Suprapubic skin (tissue), 4 donors: ENCODE measurements at regions not wholly inside any gene's neighbourhood (a gene's known extent, or its start where the extent isn't known, plus 50 kb on each side); places are given as distances from the start of the nearest gene placed in this dataset.
A peak's percentile ranks its signal among the peaks of the same experiment; 100 is the strongest.

ENCODE experiments used
- DNase-seq, 2 donors: peaks; one replicate each; pipeline ENCODE4 v3.0.0-alpha.2; 2019; ENCODE audit warnings: low spot score in 2 of 2
- H3K27ac ChIP-seq: fragments of 200-600 bp; sonication (generic); one replicate; pipeline ENCODE4 v1.5.1; 2019
- H3K27me3 ChIP-seq: fragments of 200-600 bp; sonication (generic); one replicate; pipeline ENCODE4 v1.5.1; 2019
- H3K36me3 ChIP-seq: fragments of 200-600 bp; sonication (generic); one replicate; pipeline ENCODE4 v1.5.1; 2019
- H3K4me1 ChIP-seq: fragments of 200-600 bp; sonication (generic); one replicate; pipeline ENCODE4 v1.5.1; 2019
- H3K4me3 ChIP-seq: fragments of 200-600 bp; sonication (generic); one replicate; pipeline ENCODE4 v1.5.1; 2019; ENCODE audit warnings: mild to moderate bottlenecking
- H3K9me3 ChIP-seq: fragments of 200-600 bp; sonication (generic); one replicate; pipeline ENCODE4 v1.5.1; 2019
- EP300 ChIP-seq: sonication (generic); formaldehyde crosslinking; IDR thresholded peaks from one replicate; pipeline ENCODE4 v1.6.1; 2017; ENCODE audit warnings: antibody characterized with exemption
- POLR2A ChIP-seq, 2 donors: fragments of 450-650 bp; IDR thresholded peaks; one replicate each; pipeline ENCODE4 v1.6.1; 2017; ENCODE audit warnings: antibody characterized with exemption in 2 of 2, mild to moderate bottlenecking in 2 of 2, moderate library complexity in 2 of 2
- POLR2AphosphoS5 ChIP-seq, 3 donors: sonication (generic); formaldehyde crosslinking; IDR thresholded peaks; one replicate each; pipeline ENCODE4 v1.6.1; 2017; ENCODE audit warnings: antibody characterized with exemption in 3 of 3
- WGBS: methylation state at CpG from one replicate; pipeline ENCODE4 v1.1.5; 2018; 5-methylcytosine and 5-hydroxymethylcytosine counted together
- TF ChIP-seq, protein P1 (sequence below), 2 donors: fragments of 200-600 bp in 1 of 2; fragments of 450-650 bp in 1 of 2; sonication (generic) in 1 of 2; IDR thresholded peaks; one replicate each; pipeline ENCODE4 v1.5.1; 2016 to 2019; ENCODE audit warnings: antibody characterized with exemption in 2 of 2, mild to moderate bottlenecking in 1 of 2, moderate library complexity in 1 of 2

DNA sequence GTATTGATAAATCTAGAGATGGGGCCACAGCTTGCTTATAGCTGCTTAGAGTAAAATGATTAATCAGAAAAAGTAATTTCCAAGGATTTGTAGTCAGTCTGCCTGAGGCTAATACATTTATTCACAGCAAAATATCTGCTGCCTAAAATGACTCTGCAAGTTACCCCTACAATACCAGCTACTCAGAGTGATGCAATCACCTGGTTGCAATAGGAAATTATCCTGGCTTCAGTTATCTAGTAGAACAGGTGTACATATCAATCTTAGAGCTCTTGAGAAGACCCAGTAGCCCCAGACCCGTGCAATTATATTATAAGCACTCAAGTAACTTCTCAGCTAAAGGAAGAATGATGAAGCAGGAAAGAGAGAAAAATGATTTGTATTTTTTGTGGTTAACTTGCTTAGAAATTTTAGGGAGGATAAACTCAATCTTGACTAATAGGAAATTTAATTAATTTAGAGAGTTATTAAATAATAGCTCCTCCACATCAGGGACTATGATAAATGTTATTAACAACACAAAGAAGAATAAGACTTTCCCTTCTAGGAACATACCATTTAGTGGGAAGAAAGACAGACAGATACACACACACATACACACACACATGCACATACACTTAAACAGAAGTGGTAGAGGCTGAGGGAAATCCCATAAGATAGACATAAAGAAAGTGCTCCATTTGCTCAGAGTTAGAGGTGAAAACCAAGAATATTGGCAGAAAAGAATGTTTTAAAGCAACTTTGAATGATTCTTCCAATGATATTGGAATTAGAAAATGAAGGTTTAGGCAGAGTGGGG is 140.4 kb upstream of the PRSS1 start:
- 33% methylated on average over 1 of the region's 1 CpG for WGBS
- Histone ChIP-seq H3K36me3 (no peaks in the 10 kb centered on the region), H3K4me3 (no peak overlapping the region), H3K9me3 (no peaks in the 10 kb centered on the region), H3K27ac (no peak overlapping the region), H3K27me3 (no peaks in the 10 kb centered on the region), H3K4me1 (peaks cover 3% of the 10 kb centered on the region)
- no peak for DNase-seq
- TF ChIP-seq POLR2A (IDR thresholded peaks at IDR 0.05) (no peak), POLR2AphosphoS5 (IDR thresholded peaks at IDR 0.05) (no peak), EP300 (no peak)
- TF ChIP-seq, protein P1, sequence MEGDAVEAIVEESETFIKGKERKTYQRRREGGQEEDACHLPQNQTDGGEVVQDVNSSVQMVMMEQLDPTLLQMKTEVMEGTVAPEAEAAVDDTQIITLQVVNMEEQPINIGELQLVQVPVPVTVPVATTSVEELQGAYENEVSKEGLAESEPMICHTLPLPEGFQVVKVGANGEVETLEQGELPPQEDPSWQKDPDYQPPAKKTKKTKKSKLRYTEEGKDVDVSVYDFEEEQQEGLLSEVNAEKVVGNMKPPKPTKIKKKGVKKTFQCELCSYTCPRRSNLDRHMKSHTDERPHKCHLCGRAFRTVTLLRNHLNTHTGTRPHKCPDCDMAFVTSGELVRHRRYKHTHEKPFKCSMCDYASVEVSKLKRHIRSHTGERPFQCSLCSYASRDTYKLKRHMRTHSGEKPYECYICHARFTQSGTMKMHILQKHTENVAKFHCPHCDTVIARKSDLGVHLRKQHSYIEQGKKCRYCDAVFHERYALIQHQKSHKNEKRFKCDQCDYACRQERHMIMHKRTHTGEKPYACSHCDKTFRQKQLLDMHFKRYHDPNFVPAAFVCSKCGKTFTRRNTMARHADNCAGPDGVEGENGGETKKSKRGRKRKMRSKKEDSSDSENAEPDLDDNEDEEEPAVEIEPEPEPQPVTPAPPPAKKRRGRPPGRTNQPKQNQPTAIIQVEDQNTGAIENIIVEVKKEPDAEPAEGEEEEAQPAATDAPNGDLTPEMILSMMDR (IDR thresholded peaks at IDR 0.05): no peak

GRCh38 chr7:142607351-142607750 is 141.9 kb upstream of the PRSS1 start:
- WGBS: 36% methylated on average over 3 of the region's 3 CpGs
- no peak overlapping the region for H3K4me3 ChIP-seq
- no peak overlapping the region for H3K27ac ChIP-seq
- TF ChIP-seq EP300: no peak
- TF ChIP-seq POLR2A (IDR thresholded peaks at IDR 0.05): no peak
- TF ChIP-seq, protein P1 (IDR thresholded peaks at IDR 0.05): no peak
- TF ChIP-seq POLR2AphosphoS5 (IDR thresholded peaks at IDR 0.05): no peak
- no peaks in the 10 kb centered on the region for H3K27me3 ChIP-seq
- H3K4me1 ChIP-seq: peaks cover 3% of the 10 kb centered on the region
- DNase-seq: no peak
- no peaks in the 10 kb centered on the region for H3K36me3 ChIP-seq
- no peaks in the 10 kb centered on the region for H3K9me3 ChIP-seq

- DNase-seq: no peak
- H3K4me3 ChIP-seq: no peak overlapping the region
- H3K4me1 ChIP-seq: peaks cover 3% of the 10 kb centered on the region
- TF ChIP-seq POLR2AphosphoS5 (IDR thresholded peaks at IDR 0.05) (no peak), EP300 (no peak), POLR2A (IDR thresholded peaks at IDR 0.05) (no peak)
- TF ChIP-seq, protein P1 (IDR thresholded peaks at IDR 0.05): no peak
- H3K36me3 ChIP-seq: no peaks in the 10 kb centered on the region
- H3K27me3 ChIP-seq: peaks cover 4% of the 10 kb centered on the region
- 71% methylated on average over 5 of the region's 5 CpGs for WGBS
- no peak overlapping the region for H3K27ac ChIP-seq
- H3K9me3 ChIP-seq: no peaks in the 10 kb centered on the region
These were observed 143.2 kb upstream of the PRSS1 start for GRCh38 chr7:142606081-142606480.

GRCh38 chr7:142604671-142605070 is 144.6 kb upstream of the PRSS1 start:
- H3K4me1 ChIP-seq: peaks cover 3% of the 10 kb centered on the region
- H3K27me3 ChIP-seq: peaks cover 4% of the 10 kb centered on the region
- H3K9me3 ChIP-seq: no peaks in the 10 kb centered on the region
- no peak overlapping the region for H3K27ac ChIP-seq
- H3K36me3 ChIP-seq: no peaks in the 10 kb centered on the region
- 82% methylated on average over 3 of the region's 3 CpGs for WGBS
- TF ChIP-seq, protein P1 (IDR thresholded peaks at IDR 0.05): no peak
- TF ChIP-seq EP300 (no peak), POLR2A (IDR thresholded peaks at IDR 0.05) (no peak), POLR2AphosphoS5 (IDR thresholded peaks at IDR 0.05) (no peak)
- no peak overlapping the region for H3K4me3 ChIP-seq
- DNase-seq: no peak

- Histone ChIP-seq H3K4me3 (no peak overlapping the region), H3K4me1 (peaks cover 3% of the 10 kb centered on the region), H3K36me3 (no peaks in the 10 kb centered on the region), H3K27ac (no peak overlapping the region), H3K27me3 (peaks cover 4% of the 10 kb centered on the region), H3K9me3 (no peaks in the 10 kb centered on the region)
- 17% methylated on average over 9 of the region's 9 CpGs for WGBS
- DNase-seq: no peak
- TF ChIP-seq POLR2A (IDR thresholded peaks at IDR 0.05): no peak
- TF ChIP-seq, protein P1 (IDR thresholded peaks at IDR 0.05): peak; percentile 58 to 71
These were observed 145.3 kb upstream of the PRSS1 start for GRCh38 chr7:142603870-142604448.
